ENCODE measurements at regions not wholly inside any gene's neighbourhood (a gene's known extent, or its start where the extent isn't known, plus 50 kb on each side); places are given as distances from the start of the nearest gene placed in this dataset.

DNA sequence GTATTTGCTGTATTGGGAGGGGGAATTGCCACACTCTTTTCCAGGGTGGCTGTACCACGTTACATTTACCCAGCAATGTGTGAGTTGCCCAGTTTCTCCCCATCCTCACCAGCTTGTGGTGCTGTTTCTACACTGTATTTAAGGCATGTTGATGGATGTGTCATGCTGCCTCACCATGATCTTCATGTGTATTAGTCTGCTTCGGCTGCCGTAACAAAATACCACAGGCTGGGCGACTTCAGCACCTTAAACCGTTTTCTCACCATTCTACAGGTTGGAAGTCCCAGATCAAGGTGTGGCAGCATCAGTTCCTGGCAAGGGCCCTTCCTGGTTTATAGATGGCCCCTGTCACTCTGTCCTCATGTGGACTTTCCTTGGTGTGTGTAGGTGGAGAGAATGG is 169.7 kb downstream of the IGLL1 start:
- H3K4me2 ChIP-seq (ENCODE audit: low read depth, low read length): no peak overlapping the region
- H4K91ac ChIP-seq (ENCODE audit: insufficient read depth, low read depth, low read length): no peak overlapping the region
- no peak overlapping the region for H3K4me3 ChIP-seq (ENCODE audit: insufficient read depth, low read depth, low read length)
- no peak overlapping the region for H3K23ac ChIP-seq (ENCODE audit: low read depth, low read length)
- H2BK120ac ChIP-seq (ENCODE audit: low read depth, low read length): no peak overlapping the region
- no CpG with 5 or more reads among the region's 5 CpGs for WGBS, 2 experiments (ENCODE audit: extremely low coverage in 2 of 2, insufficient read length in 1 of 2)
- no peak overlapping the region for H2BK15ac ChIP-seq (ENCODE audit: low read depth, low read length)
- H3K79me1 ChIP-seq (ENCODE audit: low read depth in 1 of 2, low read length in 2 of 2): no peaks in the 10 kb centered on the region
- intact Hi-C loops (cut with micrococcal nuclease) (no loop called here), in situ Hi-C loops (cut with MboI; ENCODE audit: low sequenced_read_pairs) (no loop called here), dilution Hi-C loops (cut with HindIII; ENCODE audit: low sequenced_read_pairs, unreplicated experiment) (no loop called here)
- no peak overlapping the region for H2AK9ac ChIP-seq (replicated peaks; ENCODE audit: low read depth, low read length, poor library complexity)
- H3K14ac ChIP-seq (replicated peaks; ENCODE audit: low read depth, low read length): no peak overlapping the region
- H3K36me3 ChIP-seq (ENCODE audit: control insufficient read depth, insufficient read depth, low read length): no peaks in the 10 kb centered on the region
- H3K4me1 ChIP-seq (ENCODE audit: control insufficient read depth, insufficient read depth, low read length): no peaks in the 10 kb centered on the region
- H2AK5ac ChIP-seq (ENCODE audit: low read depth, low read length): no peak overlapping the region
- H3K27ac ChIP-seq (ENCODE audit: insufficient read depth, low read length): no peak overlapping the region
- no peak overlapping the region for H2BK5ac ChIP-seq (ENCODE audit: low read depth, low read length, poor library complexity, severe bottlenecking)
- BruUV-seq (replicated peaks): no TSS peak
- H4K20me1 ChIP-seq (ENCODE audit: insufficient read depth, low read length): no peaks in the 10 kb centered on the region
- H3K27me3 ChIP-seq (ENCODE audit: control insufficient read depth, insufficient read depth, low read length): peaks cover 4% of the 10 kb centered on the region; the same call in 1 of the 2 replicates
- no peak overlapping the region for H2BK20ac ChIP-seq (ENCODE audit: low read depth, low read length)
- DNase-seq (no peak), ATAC-seq (ENCODE audit: low read depth) (no peak)
- TF ChIP-seq MXI1 (IDR thresholded peaks at IDR 0.05; ENCODE audit: borderline replicate concordance, low read depth, low read length) (no peak), RAD21 (IDR thresholded peaks at IDR 0.05; ENCODE audit: low read length) (no peak), MAZ (IDR thresholded peaks at IDR 0.05; ENCODE audit: borderline replicate concordance, low read depth, low read length) (no peak), CEBPB (IDR thresholded peaks at IDR 0.05; ENCODE audit: low read depth, low read length) (no peak), MAFK (IDR thresholded peaks at IDR 0.05; ENCODE audit: low read depth, low read length) (no peak), CHD1 (IDR thresholded peaks at IDR 0.05; ENCODE audit: low read depth, low read length) (no peak), NFE2L2 (IDR thresholded peaks at IDR 0.05; ENCODE audit: low read depth, low read length) (no peak), BHLHE40 (IDR thresholded peaks at IDR 0.05; ENCODE audit: low read depth, low read length) (no peak), RFX5 (IDR thresholded peaks at IDR 0.05; ENCODE audit: low read depth, low read length) (no peak), RCOR1 (IDR thresholded peaks at IDR 0.05; ENCODE audit: insufficient replicate concordance, low read length) (no peak), SMC3 (IDR thresholded peaks at IDR 0.05; ENCODE audit: low read depth, low read length) (no peak), POLR2A (IDR thresholded peaks at IDR 0.05; ENCODE audit: low read depth, low read length) (no peak)
- TF ChIP-seq, protein P1, sequence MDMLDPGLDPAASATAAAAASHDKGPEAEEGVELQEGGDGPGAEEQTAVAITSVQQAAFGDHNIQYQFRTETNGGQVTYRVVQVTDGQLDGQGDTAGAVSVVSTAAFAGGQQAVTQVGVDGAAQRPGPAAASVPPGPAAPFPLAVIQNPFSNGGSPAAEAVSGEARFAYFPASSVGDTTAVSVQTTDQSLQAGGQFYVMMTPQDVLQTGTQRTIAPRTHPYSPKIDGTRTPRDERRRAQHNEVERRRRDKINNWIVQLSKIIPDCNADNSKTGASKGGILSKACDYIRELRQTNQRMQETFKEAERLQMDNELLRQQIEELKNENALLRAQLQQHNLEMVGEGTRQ (IDR thresholded peaks at IDR 0.05; ENCODE audit: low read depth, low read length): no peak
- TF ChIP-seq, protein P2, sequence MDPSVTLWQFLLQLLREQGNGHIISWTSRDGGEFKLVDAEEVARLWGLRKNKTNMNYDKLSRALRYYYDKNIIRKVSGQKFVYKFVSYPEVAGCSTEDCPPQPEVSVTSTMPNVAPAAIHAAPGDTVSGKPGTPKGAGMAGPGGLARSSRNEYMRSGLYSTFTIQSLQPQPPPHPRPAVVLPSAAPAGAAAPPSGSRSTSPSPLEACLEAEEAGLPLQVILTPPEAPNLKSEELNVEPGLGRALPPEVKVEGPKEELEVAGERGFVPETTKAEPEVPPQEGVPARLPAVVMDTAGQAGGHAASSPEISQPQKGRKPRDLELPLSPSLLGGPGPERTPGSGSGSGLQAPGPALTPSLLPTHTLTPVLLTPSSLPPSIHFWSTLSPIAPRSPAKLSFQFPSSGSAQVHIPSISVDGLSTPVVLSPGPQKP (IDR thresholded peaks at IDR 0.05; ENCODE audit: borderline replicate concordance, low read depth, low read length): no peak
- TF ChIP-seq, protein P3, sequence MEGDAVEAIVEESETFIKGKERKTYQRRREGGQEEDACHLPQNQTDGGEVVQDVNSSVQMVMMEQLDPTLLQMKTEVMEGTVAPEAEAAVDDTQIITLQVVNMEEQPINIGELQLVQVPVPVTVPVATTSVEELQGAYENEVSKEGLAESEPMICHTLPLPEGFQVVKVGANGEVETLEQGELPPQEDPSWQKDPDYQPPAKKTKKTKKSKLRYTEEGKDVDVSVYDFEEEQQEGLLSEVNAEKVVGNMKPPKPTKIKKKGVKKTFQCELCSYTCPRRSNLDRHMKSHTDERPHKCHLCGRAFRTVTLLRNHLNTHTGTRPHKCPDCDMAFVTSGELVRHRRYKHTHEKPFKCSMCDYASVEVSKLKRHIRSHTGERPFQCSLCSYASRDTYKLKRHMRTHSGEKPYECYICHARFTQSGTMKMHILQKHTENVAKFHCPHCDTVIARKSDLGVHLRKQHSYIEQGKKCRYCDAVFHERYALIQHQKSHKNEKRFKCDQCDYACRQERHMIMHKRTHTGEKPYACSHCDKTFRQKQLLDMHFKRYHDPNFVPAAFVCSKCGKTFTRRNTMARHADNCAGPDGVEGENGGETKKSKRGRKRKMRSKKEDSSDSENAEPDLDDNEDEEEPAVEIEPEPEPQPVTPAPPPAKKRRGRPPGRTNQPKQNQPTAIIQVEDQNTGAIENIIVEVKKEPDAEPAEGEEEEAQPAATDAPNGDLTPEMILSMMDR (conservative IDR thresholded peaks at IDR 0.05; ENCODE audit: low read depth, low read length): no peak
- H4K8ac ChIP-seq (ENCODE audit: low read depth in 2 of 2, low read length in 2 of 2): no peak overlapping the region
- H3K9ac ChIP-seq (ENCODE audit: low read depth, low read length): no peak overlapping the region
- ChIA-PET POLR2A (ENCODE audit: unreplicated experiment) (no interaction called here), CTCF (no interaction called here)
- no peak overlapping the region for H3K18ac ChIP-seq (ENCODE audit: low read depth, low read length)
- no peak overlapping the region for H2AFZ ChIP-seq (replicated peaks; ENCODE audit: low read length, poor library complexity)
- no peak overlapping the region for H4K5ac ChIP-seq (ENCODE audit: low read depth, low read length)
- no peak overlapping the region for H3K4ac ChIP-seq (ENCODE audit: low read depth, low read length)
- no peak overlapping the region for H3K56ac ChIP-seq (ENCODE audit: extremely low read depth, insufficient read depth, low read length)
- H3K9me1 ChIP-seq (ENCODE audit: insufficient read depth, low read length): no peaks in the 10 kb centered on the region
- no peaks in the 10 kb centered on the region for H3K9me3 ChIP-seq (ENCODE audit: control insufficient read depth, insufficient read depth, low read length)

All from IMR-90 (cell line).